ENCODE measurements at regions not wholly inside any gene's neighbourhood (a gene's known extent, or its start where the extent isn't known, plus 50 kb on each side); places are given as distances from the start of the nearest gene placed in this dataset.

DNA sequence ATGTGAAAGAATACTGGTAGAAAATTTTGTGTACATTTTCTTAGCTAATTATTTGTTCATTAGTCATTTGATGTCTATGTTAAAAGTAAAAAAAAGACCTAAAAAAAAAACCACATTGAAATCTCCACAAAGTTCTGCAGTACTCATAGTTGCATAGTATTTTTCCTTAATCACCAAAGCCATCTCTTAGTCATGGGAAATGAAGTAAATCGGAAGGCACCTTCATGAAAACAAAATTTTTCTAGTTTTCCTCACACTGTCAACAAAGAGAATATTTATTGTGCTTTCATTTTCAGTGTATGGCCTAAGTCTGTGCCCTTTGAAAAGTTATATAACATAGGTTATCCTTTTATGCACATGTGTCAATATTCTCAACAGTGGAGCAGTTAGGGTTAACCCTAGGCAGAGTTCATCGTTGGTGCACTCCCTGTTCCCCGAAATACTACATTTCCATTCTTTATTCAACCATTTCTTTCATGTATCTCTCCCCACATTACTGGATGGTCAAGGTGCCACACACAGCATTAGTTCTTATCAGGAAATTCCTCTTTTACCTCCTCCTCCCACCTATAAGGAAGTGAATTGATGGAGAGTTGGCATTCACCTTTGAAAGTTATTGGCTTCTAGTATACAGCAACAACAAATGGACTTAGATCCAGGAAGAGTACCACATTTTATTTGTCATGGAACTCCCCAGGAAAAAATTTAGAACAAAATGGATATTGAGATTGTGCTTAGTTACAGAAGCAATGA is 93.1 kb downstream of the NUDT12 start:
- TF ChIP-seq, protein P1, sequence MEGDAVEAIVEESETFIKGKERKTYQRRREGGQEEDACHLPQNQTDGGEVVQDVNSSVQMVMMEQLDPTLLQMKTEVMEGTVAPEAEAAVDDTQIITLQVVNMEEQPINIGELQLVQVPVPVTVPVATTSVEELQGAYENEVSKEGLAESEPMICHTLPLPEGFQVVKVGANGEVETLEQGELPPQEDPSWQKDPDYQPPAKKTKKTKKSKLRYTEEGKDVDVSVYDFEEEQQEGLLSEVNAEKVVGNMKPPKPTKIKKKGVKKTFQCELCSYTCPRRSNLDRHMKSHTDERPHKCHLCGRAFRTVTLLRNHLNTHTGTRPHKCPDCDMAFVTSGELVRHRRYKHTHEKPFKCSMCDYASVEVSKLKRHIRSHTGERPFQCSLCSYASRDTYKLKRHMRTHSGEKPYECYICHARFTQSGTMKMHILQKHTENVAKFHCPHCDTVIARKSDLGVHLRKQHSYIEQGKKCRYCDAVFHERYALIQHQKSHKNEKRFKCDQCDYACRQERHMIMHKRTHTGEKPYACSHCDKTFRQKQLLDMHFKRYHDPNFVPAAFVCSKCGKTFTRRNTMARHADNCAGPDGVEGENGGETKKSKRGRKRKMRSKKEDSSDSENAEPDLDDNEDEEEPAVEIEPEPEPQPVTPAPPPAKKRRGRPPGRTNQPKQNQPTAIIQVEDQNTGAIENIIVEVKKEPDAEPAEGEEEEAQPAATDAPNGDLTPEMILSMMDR (conservative IDR thresholded peaks at IDR 0.05), result no peak
- H3K36me3 Mint-ChIP-seq, result no peaks in the 10 kb centered on the region
- no peaks in the 10 kb centered on the region for H3K9me3 Mint-ChIP-seq
- H3K4me3 Mint-ChIP-seq, result no peak overlapping the region
- H3K27ac Mint-ChIP-seq, result no peak overlapping the region
- H3K4me1 Mint-ChIP-seq (ENCODE audit: unreplicated experiment), result peaks cover 6% of the 10 kb centered on the region
- H3K27me3 Mint-ChIP-seq, result no peaks in the 10 kb centered on the region
- DNase-seq (ENCODE audit: extremely low spot score, unreplicated experiment), result no peak

DNA sequence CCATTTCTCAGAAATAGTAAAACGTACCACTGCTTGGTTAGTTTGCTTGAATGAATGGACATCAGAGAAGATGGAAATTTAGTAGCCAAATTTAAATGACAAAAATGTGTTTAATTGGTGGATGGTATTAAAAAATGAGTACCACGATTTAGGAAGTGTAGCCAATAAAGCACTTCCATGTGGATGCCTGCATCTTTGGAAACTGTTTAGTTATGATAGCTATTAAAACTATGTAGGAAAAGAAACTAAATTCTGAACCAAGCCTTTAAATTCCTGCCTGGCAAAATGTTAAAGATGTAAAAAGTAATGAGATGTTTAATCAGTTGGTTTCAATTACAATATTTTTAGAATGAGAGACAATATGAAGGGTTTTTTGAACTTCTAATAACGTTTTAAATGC is 94.8 kb downstream of the NUDT12 start:
- H3K27me3 Mint-ChIP-seq, result no peaks in the 10 kb centered on the region
- no peaks in the 10 kb centered on the region for H3K9me3 Mint-ChIP-seq
- no peak overlapping the region for H3K27ac Mint-ChIP-seq
- TF ChIP-seq, protein P1 (conservative IDR thresholded peaks at IDR 0.05), result no peak
- no peak overlapping the region for H3K4me3 Mint-ChIP-seq
- no peak for DNase-seq (ENCODE audit: extremely low spot score, unreplicated experiment)
- no peaks in the 10 kb centered on the region for H3K36me3 Mint-ChIP-seq
- H3K4me1 Mint-ChIP-seq (ENCODE audit: unreplicated experiment), result peaks cover 6% of the 10 kb centered on the region

DNA sequence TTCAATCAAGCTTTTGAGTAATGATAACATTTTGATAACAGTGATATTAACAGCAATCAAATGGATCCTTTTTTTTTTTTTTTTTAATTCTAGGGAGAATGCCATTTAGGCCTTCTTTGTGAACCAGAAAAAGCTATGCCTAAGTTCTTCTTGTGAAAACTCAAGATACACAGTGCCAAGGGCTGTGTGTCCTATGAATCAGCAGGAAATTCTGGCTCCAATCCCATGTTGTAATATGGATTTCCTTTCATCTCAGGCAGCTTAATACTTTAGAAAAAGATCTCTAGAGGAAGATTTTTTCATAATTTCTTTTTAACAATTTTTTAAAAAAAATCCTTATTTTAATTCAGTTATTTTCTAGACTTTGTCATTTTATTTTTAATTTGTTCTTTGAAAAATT is 96.1 kb downstream of the NUDT12 start:
- H3K9me3 Mint-ChIP-seq, result no peaks in the 10 kb centered on the region
- H3K36me3 Mint-ChIP-seq, result no peaks in the 10 kb centered on the region
- no peaks in the 10 kb centered on the region for H3K27me3 Mint-ChIP-seq
- no peak overlapping the region for H3K4me3 Mint-ChIP-seq
- TF ChIP-seq, protein P1 (conservative IDR thresholded peaks at IDR 0.05), result no peak
- no peak overlapping the region for H3K27ac Mint-ChIP-seq
- DNase-seq (ENCODE audit: extremely low spot score, unreplicated experiment), result no peak
- H3K4me1 Mint-ChIP-seq (ENCODE audit: unreplicated experiment), result no peaks in the 10 kb centered on the region

DNA sequence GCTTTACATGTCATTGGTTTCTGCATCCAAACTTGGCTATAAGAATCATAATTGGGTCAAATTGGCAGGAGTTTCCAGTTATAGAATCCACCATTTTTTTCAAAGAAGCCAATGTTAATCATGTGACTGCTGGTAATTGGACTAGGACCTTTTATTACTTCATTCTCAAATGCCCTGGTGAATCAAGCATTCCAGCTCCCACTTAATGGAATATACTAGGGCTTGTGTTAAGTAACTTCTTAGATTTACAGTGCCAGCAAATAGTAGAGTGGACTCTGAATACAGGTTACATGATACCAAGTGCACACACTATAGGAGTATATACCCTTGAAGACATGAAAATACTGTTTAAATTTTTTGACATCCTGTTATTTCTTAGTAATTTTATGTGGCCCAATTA is 96.7 kb downstream of the NUDT12 start:
- Mint-ChIP-seq H3K36me3 (no peaks in the 10 kb centered on the region), H3K4me3 (no peak overlapping the region), H3K27me3 (no peaks in the 10 kb centered on the region), H3K27ac (no peak overlapping the region), H3K9me3 (no peaks in the 10 kb centered on the region), H3K4me1 (ENCODE audit: unreplicated experiment) (no peaks in the 10 kb centered on the region)
- TF ChIP-seq, protein P1 (conservative IDR thresholded peaks at IDR 0.05), result no peak
- no peak for DNase-seq (ENCODE audit: extremely low spot score, unreplicated experiment)

DNA sequence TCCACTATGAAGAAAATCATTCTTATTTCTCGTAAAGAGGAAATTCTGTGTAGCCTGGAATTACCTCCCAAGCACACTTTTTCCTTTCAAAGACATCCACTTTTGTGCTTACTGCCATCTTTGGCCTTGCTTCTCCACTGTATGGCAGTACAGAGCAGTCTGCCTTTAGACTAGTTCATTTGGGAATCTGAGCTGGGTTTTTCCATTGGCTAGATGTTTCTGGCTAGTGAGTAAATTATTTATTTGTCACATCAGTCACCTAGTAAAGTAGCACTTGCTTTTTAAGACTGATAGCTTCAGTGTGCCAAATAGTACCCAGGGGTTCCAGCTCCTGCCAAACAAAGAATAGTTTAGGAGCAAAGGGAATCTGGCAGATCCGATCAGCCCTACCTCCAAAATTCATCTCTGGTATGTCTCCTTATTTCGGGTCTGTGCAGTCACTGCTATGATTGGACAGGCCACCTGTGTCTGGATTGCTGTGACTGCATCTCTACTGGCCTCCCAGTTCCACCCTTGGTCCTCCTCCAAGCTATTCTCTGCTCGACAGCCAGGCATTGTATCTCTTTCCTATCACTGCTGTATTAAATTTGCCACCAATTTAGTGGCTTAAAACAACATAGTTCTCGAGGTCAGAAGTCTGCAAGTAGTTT is 97.6 kb downstream of the NUDT12 start:
- H3K27ac Mint-ChIP-seq, result no peak overlapping the region
- no peaks in the 10 kb centered on the region for H3K36me3 Mint-ChIP-seq
- H3K9me3 Mint-ChIP-seq, result no peaks in the 10 kb centered on the region
- no peak overlapping the region for H3K4me3 Mint-ChIP-seq
- no peaks in the 10 kb centered on the region for H3K27me3 Mint-ChIP-seq
- TF ChIP-seq, protein P1 (conservative IDR thresholded peaks at IDR 0.05), result no peak
- H3K4me1 Mint-ChIP-seq (ENCODE audit: unreplicated experiment), result no peaks in the 10 kb centered on the region
- no peak for DNase-seq (ENCODE audit: extremely low spot score, unreplicated experiment)
